ENCODE measurements at regions not wholly inside any gene's neighbourhood (a gene's known extent, or its start where the extent isn't known, plus 50 kb on each side); places are given as distances from the start of the nearest gene placed in this dataset.

- no peak overlapping the region for H3K4me3 ChIP-seq (ENCODE audit: low read depth, low read length)
- no peak for DNase-seq (ENCODE audit: low read depth)
These were observed 52.9 kb upstream of the RNU6-1 start for GRCh38 chr15:67892559-67893377.

- H3K4me3 ChIP-seq (ENCODE audit: low read depth, low read length), result no peak overlapping the region
These were observed 55.4 kb upstream of the RNU6-1 start for GRCh38 chr15:67895237-67895636.

GRCh38 chr15:67897646-67898339 is 57.9 kb upstream of the RNU6-1 start:
- no peak overlapping the region for H3K4me3 ChIP-seq (ENCODE audit: low read depth, low read length)
- DNase-seq (ENCODE audit: low read depth), result no peak

More at GRCh38 chr15:67895237-67895636, 55.4 kb upstream of the RNU6-1 start:
- DNase-seq (ENCODE audit: low read depth), result no peak

GRCh38 chr15:67899596-67900283 is 59.9 kb upstream of the RNU6-1 start:
- DNase-seq (ENCODE audit: low read depth), result no peak
- H3K4me3 ChIP-seq (ENCODE audit: low read depth, low read length), result no peak overlapping the region

- DNase-seq (ENCODE audit: low read depth), result no peak
These were observed 60.8 kb upstream of the RNU6-1 start for GRCh38 chr15:67900621-67901147.

GRCh38 chr15:67901922-67902321 is 62.1 kb upstream of the RNU6-1 start:
- DNase-seq (ENCODE audit: low read depth), result no peak
- H3K4me3 ChIP-seq (ENCODE audit: low read depth, low read length), result no peak overlapping the region

More at GRCh38 chr15:67900621-67901147, 60.8 kb upstream of the RNU6-1 start:
- H3K4me3 ChIP-seq (ENCODE audit: low read depth, low read length), result no peak overlapping the region

GRCh38 chr15:67902579-67903009 is 62.7 kb upstream of the RNU6-1 start:
- no peak for DNase-seq (ENCODE audit: low read depth)

GRCh38 chr15:67903708-67904107 is 63.9 kb upstream of the RNU6-1 start:
- H3K4me3 ChIP-seq (ENCODE audit: low read depth, low read length), result no peak overlapping the region
- no peak for DNase-seq (ENCODE audit: low read depth)

More at GRCh38 chr15:67902579-67903009, 62.7 kb upstream of the RNU6-1 start:
- H3K4me3 ChIP-seq (ENCODE audit: low read depth, low read length), result no peak overlapping the region

GRCh38 chr15:67905628-67906027 is 65.8 kb upstream of the RNU6-1 start:
- DNase-seq (ENCODE audit: low read depth), result no peak
- no peak overlapping the region for H3K4me3 ChIP-seq (ENCODE audit: low read depth, low read length)

GRCh38 chr15:67906382-67906781 is 66.5 kb upstream of the RNU6-1 start:
- no peak overlapping the region for H3K4me3 ChIP-seq (ENCODE audit: low read depth, low read length)
- no peak for DNase-seq (ENCODE audit: low read depth)

- no peak for DNase-seq (ENCODE audit: low read depth)
- H3K4me3 ChIP-seq (ENCODE audit: low read depth, low read length), result no peak overlapping the region
These were observed 67.4 kb upstream of the RNU6-1 start for GRCh38 chr15:67907184-67907723.

GRCh38 chr15:67908756-67909155 is 68.9 kb upstream of the RNU6-1 start:
- no peak overlapping the region for H3K4me3 ChIP-seq (ENCODE audit: low read depth, low read length)
- DNase-seq (ENCODE audit: low read depth), result no peak

- no peak overlapping the region for H3K4me3 ChIP-seq (ENCODE audit: low read depth, low read length)
- no peak for DNase-seq (ENCODE audit: low read depth)
These were observed 71.9 kb upstream of the RNU6-1 start for GRCh38 chr15:67911727-67912126.

- H3K4me3 ChIP-seq (ENCODE audit: low read depth, low read length), result no peak overlapping the region
These were observed 74.2 kb upstream of the RNU6-1 start for GRCh38 chr15:67914028-67914427.

GRCh38 chr15:67914537-67915460 is 75.0 kb upstream of the RNU6-1 start:
- no peak for DNase-seq (ENCODE audit: low read depth)
- H3K4me3 ChIP-seq (ENCODE audit: low read depth, low read length), result no peak overlapping the region

More at GRCh38 chr15:67914028-67914427, 74.2 kb upstream of the RNU6-1 start:
- DNase-seq (ENCODE audit: low read depth), result no peak

GRCh38 chr15:67915461-67916374 is 75.9 kb upstream of the RNU6-1 start:
- no peak for DNase-seq (ENCODE audit: low read depth)
- H3K4me3 ChIP-seq (ENCODE audit: low read depth, low read length), result no peak overlapping the region

GRCh38 chr15:67916565-67916964 is 76.7 kb upstream of the RNU6-1 start:
- DNase-seq (ENCODE audit: low read depth), result no peak
- no peak overlapping the region for H3K4me3 ChIP-seq (ENCODE audit: low read depth, low read length)

- H3K4me3 ChIP-seq (ENCODE audit: low read depth, low read length), result no peak overlapping the region
- no peak for DNase-seq (ENCODE audit: low read depth)
These were observed 77.2 kb upstream of the RNU6-1 start for GRCh38 chr15:67917037-67917436.

Measured in skeletal muscle cell (primary cell).